ES-I3 (cell line): ENCODE measurements at regions not wholly inside any gene's neighbourhood (a gene's known extent, or its start where the extent isn't known, plus 50 kb on each side); places are given as distances from the start of the nearest gene placed in this dataset.
"Not testable (repeated sequence)": the region's sequence is repeated elsewhere in the genome, so short reads cannot be mapped to it uniquely, and the experiment has no call there.

Source experiments
- H3K36me3 ChIP-seq: 2 replicates; pipeline ENCODE4 v1.6.1; 2013; ENCODE audit warnings: mild to moderate bottlenecking, low read length, control low read depth, moderate library complexity; ENCODE audit not compliant: insufficient read depth
- H3K4me1 ChIP-seq: 2 replicates; pipeline ENCODE4 v1.6.1; 2013; ENCODE audit warnings: mild to moderate bottlenecking, control low read depth, low read length; ENCODE audit not compliant: insufficient read depth
- H3K9ac ChIP-seq: 2 replicates; pipeline ENCODE4 v1.6.1; 2013; ENCODE audit warnings: low read depth, mild to moderate bottlenecking, low read length, moderate library complexity
- H3K9me3 ChIP-seq: 2 replicates; pipeline ENCODE4 v1.6.1; 2013; ENCODE audit warnings: mild to moderate bottlenecking, low read length, moderate library complexity; ENCODE audit not compliant: control insufficient read depth, insufficient read depth

GRCh38 chr6:134394208-134394607 lies 76.3 kb upstream of the SGK1 start:
- Histone ChIP-seq H3K36me3 (no peaks in the 10 kb centered on the region), H3K9ac (no peak overlapping the region), H3K4me1 (no peaks in the 10 kb centered on the region), H3K9me3 (no peaks in the 10 kb centered on the region)

GRCh38 chr6:134391205-134391604 lies 73.3 kb upstream of the SGK1 start:
- no peak overlapping the region for H3K9ac ChIP-seq
- no peaks in the 10 kb centered on the region for H3K36me3 ChIP-seq
- H3K4me1 ChIP-seq = no peaks in the 10 kb centered on the region
- H3K9me3 ChIP-seq = no peaks in the 10 kb centered on the region

- Histone ChIP-seq H3K9me3 (no peaks in the 10 kb centered on the region), H3K4me1 (no peaks in the 10 kb centered on the region), H3K9ac (no peak overlapping the region), H3K36me3 (no peaks in the 10 kb centered on the region)
Observed at GRCh38 chr6:134389658-134390057, 71.7 kb upstream of the SGK1 start.

- H3K9ac ChIP-seq = no peak overlapping the region
- no peaks in the 10 kb centered on the region for H3K9me3 ChIP-seq
- no peaks in the 10 kb centered on the region for H3K36me3 ChIP-seq
- no peaks in the 10 kb centered on the region for H3K4me1 ChIP-seq
Observed at GRCh38 chr6:134389129-134389528, 71.2 kb upstream of the SGK1 start.

GRCh38 chr6:134386482-134386881 lies 68.6 kb upstream of the SGK1 start:
- not testable (repeated sequence) for H3K4me1 ChIP-seq, H3K9me3 ChIP-seq, H3K36me3 ChIP-seq, H3K9ac ChIP-seq

GRCh38 chr6:134381959-134382358 lies 64.0 kb upstream of the SGK1 start:
- Histone ChIP-seq H3K9ac (no peak overlapping the region), H3K9me3 (no peaks in the 10 kb centered on the region), H3K4me1 (no peaks in the 10 kb centered on the region; the same call in none of the 2 replicates), H3K36me3 (no peaks in the 10 kb centered on the region)

- H3K4me1 ChIP-seq = no peaks in the 10 kb centered on the region; the same call in none of the 2 replicates
- H3K9me3 ChIP-seq = no peaks in the 10 kb centered on the region
- no peaks in the 10 kb centered on the region for H3K36me3 ChIP-seq
- H3K9ac ChIP-seq = no peak overlapping the region
Observed at GRCh38 chr6:134379599-134379998, 61.7 kb upstream of the SGK1 start.

- no peaks in the 10 kb centered on the region for H3K9me3 ChIP-seq
- H3K9ac ChIP-seq = no peak overlapping the region
- no peaks in the 10 kb centered on the region; the same call in none of the 2 replicates for H3K4me1 ChIP-seq
- H3K36me3 ChIP-seq = no peaks in the 10 kb centered on the region
Observed at GRCh38 chr6:134379076-134379475, 61.2 kb upstream of the SGK1 start.

- H3K4me1 ChIP-seq = peaks cover 3% of the 10 kb centered on the region
- no peak overlapping the region for H3K9ac ChIP-seq
- H3K36me3 ChIP-seq = no peaks in the 10 kb centered on the region
Observed at GRCh38 chr6:134378426-134378825, 60.5 kb upstream of the SGK1 start.

GRCh38 chr6:134376785-134377184 lies 58.9 kb upstream of the SGK1 start:
- no peaks in the 10 kb centered on the region for H3K9me3 ChIP-seq
- peaks cover 6% of the 10 kb centered on the region for H3K4me1 ChIP-seq
- no peaks in the 10 kb centered on the region for H3K36me3 ChIP-seq
- no peak overlapping the region for H3K9ac ChIP-seq

More at GRCh38 chr6:134378426-134378825, 60.5 kb upstream of the SGK1 start:
- no peaks in the 10 kb centered on the region for H3K9me3 ChIP-seq

- H3K4me1 ChIP-seq = peaks cover 6% of the 10 kb centered on the region
- H3K9me3 ChIP-seq = no peaks in the 10 kb centered on the region
- no peaks in the 10 kb centered on the region for H3K36me3 ChIP-seq
- H3K9ac ChIP-seq = no peak overlapping the region
Observed at GRCh38 chr6:134375220-134375580, 57.3 kb upstream of the SGK1 start.

- H3K9ac ChIP-seq = no peak overlapping the region
- H3K9me3 ChIP-seq = no peaks in the 10 kb centered on the region
- H3K4me1 ChIP-seq = peaks cover 6% of the 10 kb centered on the region
- no peaks in the 10 kb centered on the region for H3K36me3 ChIP-seq
Observed at GRCh38 chr6:134374491-134375219, 56.7 kb upstream of the SGK1 start.

GRCh38 chr6:134373993-134374392 lies 56.1 kb upstream of the SGK1 start:
- Histone ChIP-seq H3K4me1 (peaks cover 6% of the 10 kb centered on the region; the same call in 1 of the 2 replicates), H3K36me3 (no peaks in the 10 kb centered on the region), H3K9ac (no peak overlapping the region), H3K9me3 (no peaks in the 10 kb centered on the region)

GRCh38 chr6:134373282-134373922 lies 55.5 kb upstream of the SGK1 start:
- Histone ChIP-seq H3K4me1 (peaks cover 6% of the 10 kb centered on the region; the same call in 1 of the 2 replicates), H3K9me3 (no peaks in the 10 kb centered on the region), H3K9ac (no peak overlapping the region), H3K36me3 (no peaks in the 10 kb centered on the region)

GRCh38 chr6:134372603-134373281 lies 54.8 kb upstream of the SGK1 start:
- no peaks in the 10 kb centered on the region for H3K36me3 ChIP-seq
- peaks cover 6% of the 10 kb centered on the region; the same call in 1 of the 2 replicates for H3K4me1 ChIP-seq
- H3K9me3 ChIP-seq = no peaks in the 10 kb centered on the region
- H3K9ac ChIP-seq = no peak overlapping the region
